GM23338 (cell line): ENCODE measurements at regions not wholly inside any gene's neighbourhood (a gene's known extent, or its start where the extent isn't known, plus 50 kb on each side); places are given as distances from the start of the nearest gene placed in this dataset.
A peak's percentile ranks its signal among the peaks of the same experiment; 100 is the strongest.

Experiments used
- ATAC-seq: fragments of 200-7000 bp; cut with Tn5 transposase; 3 replicates; pipeline ENCODE4 v1.9.1; 2020
- DNase-seq: peaks from one replicate; pipeline ENCODE4 v3.0.0-alpha.2; 2015; ENCODE audit warnings: low spot score
- H2AFZ ChIP-seq: fragments of 200-600 bp; sonication (generic); 2 replicates; pipeline ENCODE4 v1.8.0; 2016; ENCODE audit warnings: antibody characterized with exemption, mild to moderate bottlenecking, moderate library complexity
- H3F3A ChIP-seq: fragments of 200-600 bp; sonication (generic); replicated peaks from 2 replicates; pipeline ENCODE4 v1.8.0; 2017; ENCODE audit warnings: antibody characterized with exemption, mixed run types, low read depth
- H3K27ac ChIP-seq: fragments of 200-600 bp; sonication (generic); 2 replicates; pipeline ENCODE4 v1.6.1; 2016; ENCODE audit warnings: low read depth
- H3K27me3 ChIP-seq: fragments of 200-600 bp; sonication (generic); 2 replicates; pipeline ENCODE4 v1.8.0; 2016; ENCODE audit warnings: mild to moderate bottlenecking, mixed run types, moderate library complexity; ENCODE audit not compliant: insufficient read depth
- H3K36me3 ChIP-seq: fragments of 200-600 bp; sonication (generic); 2 replicates; pipeline ENCODE4 v1.8.0; 2016; ENCODE audit warnings: mild to moderate bottlenecking; ENCODE audit not compliant: insufficient read depth
- H3K4me1 ChIP-seq: fragments of 200-600 bp; sonication (generic); 2 replicates; pipeline ENCODE4 v1.8.0; 2016; ENCODE audit warnings: mild to moderate bottlenecking, moderate library complexity; ENCODE audit not compliant: insufficient read depth
- H3K4me2 ChIP-seq: fragments of 200-600 bp; sonication (generic); 2 replicates; pipeline ENCODE4 v1.7.1; 2017; ENCODE audit warnings: mixed run types
- H3K4me3 ChIP-seq: fragments of 200-600 bp; sonication (generic); 2 replicates; pipeline ENCODE4 v1.6.1; 2016; ENCODE audit warnings: mixed run types
- H3K79me2 ChIP-seq: fragments of 200-600 bp; sonication (generic); replicated peaks from 2 replicates; pipeline ENCODE4 v1.8.0; 2017; ENCODE audit warnings: mild to moderate bottlenecking; ENCODE audit not compliant: insufficient read depth
- H3K9me2 ChIP-seq: fragments of 200-600 bp; sonication (generic); 2 replicates; pipeline ENCODE4 v1.8.0; 2017; ENCODE audit not compliant: insufficient read depth
- H4K20me1 ChIP-seq: fragments of 200-600 bp; sonication (generic); replicated peaks from 2 replicates; pipeline ENCODE4 v1.8.0; 2017; ENCODE audit warnings: mild to moderate bottlenecking; ENCODE audit not compliant: insufficient read depth
- H3K27ac Mint-ChIP-seq: 2 replicates; pipeline ENCODE4 v1.8.0; 2020; ENCODE audit warnings: inconsistent platforms, mild to moderate bottlenecking, moderate library complexity, mixed read lengths
- H3K27me3 Mint-ChIP-seq: 3 replicates; pipeline ENCODE4 v1.8.0; 2022; ENCODE audit warnings: low read depth, mild to moderate bottlenecking, moderate library complexity, mixed read lengths, inconsistent platforms; ENCODE audit not compliant: insufficient read depth, poor library complexity
- H3K36me3 Mint-ChIP-seq: 3 replicates; pipeline ENCODE4 v1.8.0; 2021; ENCODE audit warnings: low read depth, mild to moderate bottlenecking, inconsistent platforms, moderate library complexity, mixed read lengths
- H3K4me1 Mint-ChIP-seq: 3 replicates; pipeline ENCODE4 v1.8.0; 2020; ENCODE audit warnings: mild to moderate bottlenecking, inconsistent platforms, mixed read lengths
- H3K4me3 Mint-ChIP-seq: 3 replicates; pipeline ENCODE4 v1.8.0; 2021; ENCODE audit warnings: moderate library complexity, mild to moderate bottlenecking, inconsistent platforms, mixed read lengths
- H3K9me3 Mint-ChIP-seq: 3 replicates; pipeline ENCODE4 v1.8.0; 2020; ENCODE audit warnings: moderate library complexity, mild to moderate bottlenecking, inconsistent platforms, mixed read lengths
- EZH2 ChIP-seq: fragments of 200-600 bp; sonication (generic); IDR thresholded peaks from one replicate; pipeline ENCODE4 v1.8.0; 2017; ENCODE audit warnings: antibody characterized with exemption, mild to moderate bottlenecking, low read depth; ENCODE audit not compliant: unreplicated experiment
- JUNB ChIP-seq: IDR thresholded peaks from one replicate; pipeline ENCODE4 v1.6.1; 2016; ENCODE audit warnings: antibody characterized with exemption; ENCODE audit not compliant: unreplicated experiment
- NANOG ChIP-seq: IDR thresholded peaks from 2 replicates; pipeline ENCODE4 v1.6.1; 2016; ENCODE audit warnings: antibody characterized with exemption, borderline replicate concordance
- POLR2AphosphoS5 ChIP-seq: IDR thresholded peaks from 2 replicates; pipeline ENCODE4 v1.6.1; 2016; ENCODE audit warnings: antibody characterized with exemption, low read depth
- STAT1 ChIP-seq: IDR thresholded peaks from one replicate; pipeline ENCODE4 v1.6.1; 2016; ENCODE audit warnings: antibody characterized with exemption; ENCODE audit not compliant: unreplicated experiment
- ZNF331 ChIP-seq: fragments of 250-450 bp; sonication (Bioruptor Pico); IDR thresholded peaks from 2 replicates; pipeline ENCODE4 v1.5.0; 2020; ENCODE audit warnings: low read depth, mild to moderate bottlenecking, moderate library complexity
- TF ChIP-seq, protein P1 (sequence below): IDR thresholded peaks from one replicate; pipeline ENCODE4 v1.6.1; 2018; ENCODE audit warnings: antibody characterized with exemption; ENCODE audit not compliant: unreplicated experiment
- TF ChIP-seq, protein P2 (sequence below), 2 experiments: fragments of 200-600 bp in 1 of 2; sonication (generic) in 1 of 2; conservative IDR thresholded peaks; 2 replicates each; pipeline versions ENCODE4 v1.5.1 to v1.6.1; 2016 to 2017; ENCODE audit warnings: antibody characterized with exemption in 2 of 2, low read depth in 2 of 2, mild to moderate bottlenecking in 2 of 2, moderate library complexity in 1 of 2

DNA sequence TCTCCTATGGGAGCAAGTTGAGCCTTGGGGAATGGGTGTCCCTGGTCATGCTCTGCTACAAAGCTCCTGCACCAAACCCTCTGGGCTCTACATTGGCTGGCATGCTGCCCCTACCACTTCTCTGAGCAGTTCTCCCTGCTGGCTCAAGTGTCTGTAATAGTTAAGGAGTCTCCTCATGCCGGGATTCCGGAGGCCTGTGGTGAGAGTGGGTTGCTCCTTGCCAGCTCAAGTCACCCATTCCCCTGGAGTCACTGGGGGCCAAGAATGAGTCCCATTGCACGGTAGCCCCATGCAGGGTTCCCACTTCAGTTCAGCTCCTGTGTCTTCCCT is 173.9 kb downstream of the PRDM13 start:
- H3K27ac Mint-ChIP-seq = no peak overlapping the region
- H3K27me3 Mint-ChIP-seq = peaks cover 4% of the 10 kb centered on the region
- H3K4me3 Mint-ChIP-seq = no peak overlapping the region
- H3K36me3 Mint-ChIP-seq = no peaks in the 10 kb centered on the region
- no peaks in the 10 kb centered on the region for H3K9me2 ChIP-seq
- H2AFZ ChIP-seq = no peak overlapping the region
- no peaks in the 10 kb centered on the region for H3K79me2 ChIP-seq
- H3K4me1 ChIP-seq = no peaks in the 10 kb centered on the region
- H3K36me3 ChIP-seq = no peaks in the 10 kb centered on the region
- ATAC-seq (no peak), DNase-seq (no peak)
- H3K27me3 ChIP-seq = no peaks in the 10 kb centered on the region
- no peak for TF ChIP-seq NANOG
- TF ChIP-seq, protein P1, sequence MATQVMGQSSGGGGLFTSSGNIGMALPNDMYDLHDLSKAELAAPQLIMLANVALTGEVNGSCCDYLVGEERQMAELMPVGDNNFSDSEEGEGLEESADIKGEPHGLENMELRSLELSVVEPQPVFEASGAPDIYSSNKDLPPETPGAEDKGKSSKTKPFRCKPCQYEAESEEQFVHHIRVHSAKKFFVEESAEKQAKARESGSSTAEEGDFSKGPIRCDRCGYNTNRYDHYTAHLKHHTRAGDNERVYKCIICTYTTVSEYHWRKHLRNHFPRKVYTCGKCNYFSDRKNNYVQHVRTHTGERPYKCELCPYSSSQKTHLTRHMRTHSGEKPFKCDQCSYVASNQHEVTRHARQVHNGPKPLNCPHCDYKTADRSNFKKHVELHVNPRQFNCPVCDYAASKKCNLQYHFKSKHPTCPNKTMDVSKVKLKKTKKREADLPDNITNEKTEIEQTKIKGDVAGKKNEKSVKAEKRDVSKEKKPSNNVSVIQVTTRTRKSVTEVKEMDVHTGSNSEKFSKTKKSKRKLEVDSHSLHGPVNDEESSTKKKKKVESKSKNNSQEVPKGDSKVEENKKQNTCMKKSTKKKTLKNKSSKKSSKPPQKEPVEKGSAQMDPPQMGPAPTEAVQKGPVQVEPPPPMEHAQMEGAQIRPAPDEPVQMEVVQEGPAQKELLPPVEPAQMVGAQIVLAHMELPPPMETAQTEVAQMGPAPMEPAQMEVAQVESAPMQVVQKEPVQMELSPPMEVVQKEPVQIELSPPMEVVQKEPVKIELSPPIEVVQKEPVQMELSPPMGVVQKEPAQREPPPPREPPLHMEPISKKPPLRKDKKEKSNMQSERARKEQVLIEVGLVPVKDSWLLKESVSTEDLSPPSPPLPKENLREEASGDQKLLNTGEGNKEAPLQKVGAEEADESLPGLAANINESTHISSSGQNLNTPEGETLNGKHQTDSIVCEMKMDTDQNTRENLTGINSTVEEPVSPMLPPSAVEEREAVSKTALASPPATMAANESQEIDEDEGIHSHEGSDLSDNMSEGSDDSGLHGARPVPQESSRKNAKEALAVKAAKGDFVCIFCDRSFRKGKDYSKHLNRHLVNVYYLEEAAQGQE = no peak
- no peak for TF ChIP-seq STAT1
- no peak for TF ChIP-seq JUNB
- TF ChIP-seq, protein P2, sequence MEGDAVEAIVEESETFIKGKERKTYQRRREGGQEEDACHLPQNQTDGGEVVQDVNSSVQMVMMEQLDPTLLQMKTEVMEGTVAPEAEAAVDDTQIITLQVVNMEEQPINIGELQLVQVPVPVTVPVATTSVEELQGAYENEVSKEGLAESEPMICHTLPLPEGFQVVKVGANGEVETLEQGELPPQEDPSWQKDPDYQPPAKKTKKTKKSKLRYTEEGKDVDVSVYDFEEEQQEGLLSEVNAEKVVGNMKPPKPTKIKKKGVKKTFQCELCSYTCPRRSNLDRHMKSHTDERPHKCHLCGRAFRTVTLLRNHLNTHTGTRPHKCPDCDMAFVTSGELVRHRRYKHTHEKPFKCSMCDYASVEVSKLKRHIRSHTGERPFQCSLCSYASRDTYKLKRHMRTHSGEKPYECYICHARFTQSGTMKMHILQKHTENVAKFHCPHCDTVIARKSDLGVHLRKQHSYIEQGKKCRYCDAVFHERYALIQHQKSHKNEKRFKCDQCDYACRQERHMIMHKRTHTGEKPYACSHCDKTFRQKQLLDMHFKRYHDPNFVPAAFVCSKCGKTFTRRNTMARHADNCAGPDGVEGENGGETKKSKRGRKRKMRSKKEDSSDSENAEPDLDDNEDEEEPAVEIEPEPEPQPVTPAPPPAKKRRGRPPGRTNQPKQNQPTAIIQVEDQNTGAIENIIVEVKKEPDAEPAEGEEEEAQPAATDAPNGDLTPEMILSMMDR (conservative IDR thresholded peaks at IDR 0.05; ENCODE audit: low read depth in 2 of 2) = no peak
- no peak overlapping the region for H3K4me3 ChIP-seq
- no peaks in the 10 kb centered on the region for H3F3A ChIP-seq
- H3K9me3 Mint-ChIP-seq = no peaks in the 10 kb centered on the region
- no peak overlapping the region for H3K4me2 ChIP-seq
- H3K4me1 Mint-ChIP-seq = no peaks in the 10 kb centered on the region
- no peaks in the 10 kb centered on the region for H4K20me1 ChIP-seq
- H3K27ac ChIP-seq = no peak overlapping the region

DNA sequence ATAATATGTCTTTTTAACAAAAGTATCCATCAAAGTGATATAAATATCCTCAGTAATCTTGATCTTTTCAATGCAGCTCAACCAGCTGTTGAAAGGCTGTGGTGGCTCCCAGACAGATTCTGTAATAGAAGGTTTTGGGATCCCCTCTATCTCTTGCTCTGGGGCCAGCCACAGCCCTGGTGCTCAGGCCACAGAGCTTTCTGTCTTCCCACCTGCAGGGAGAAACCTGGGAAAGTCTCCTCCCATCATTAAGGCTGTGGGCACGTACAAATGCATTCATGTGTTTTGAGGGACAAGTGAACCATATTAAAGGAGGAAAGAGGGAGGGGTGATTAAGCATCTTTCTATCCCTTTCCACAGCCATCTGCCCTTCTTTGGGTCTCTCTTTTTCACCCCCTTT is 183.1 kb downstream of the PRDM13 start:
- Histone ChIP-seq H3K4me3 (no peak overlapping the region), H3K79me2 (no peaks in the 10 kb centered on the region), H4K20me1 (no peaks in the 10 kb centered on the region), H2AFZ (0 out of 2 replicates have a peak overlapping the region, but pooled peaks have one; percentile 34), H3K4me2 (no peak overlapping the region), H3K27me3 (no peaks in the 10 kb centered on the region), H3F3A (no peaks in the 10 kb centered on the region), H3K27ac (no peak overlapping the region), H3K36me3 (no peaks in the 10 kb centered on the region), H3K4me1 (no peaks in the 10 kb centered on the region), H3K9me2 (no peaks in the 10 kb centered on the region)
- no peak overlapping the region for H3K4me3 Mint-ChIP-seq
- H3K4me1 Mint-ChIP-seq = no peaks in the 10 kb centered on the region
- TF ChIP-seq NANOG (no peak), ZNF331 (CRISPR knock-in tag) (no peak), POLR2AphosphoS5 (no peak), JUNB (no peak), EZH2 (no peak)
- TF ChIP-seq, protein P1 = no peak
- no peaks in the 10 kb centered on the region for H3K9me3 Mint-ChIP-seq
- peaks cover 2% of the 10 kb centered on the region for H3K27me3 Mint-ChIP-seq
- no peaks in the 10 kb centered on the region for H3K36me3 Mint-ChIP-seq
- no peak overlapping the region for H3K27ac Mint-ChIP-seq
- DNase-seq (no peak), ATAC-seq (no peak)
